Limb (tissue), 2 donors: ENCODE measurements at regions not wholly inside any gene's neighbourhood (a gene's known extent, or its start where the extent isn't known, plus 50 kb on each side); places are given as distances from the start of the nearest gene placed in this dataset.
"Not testable (repeated sequence)": the region's sequence is repeated elsewhere in the genome, so short reads cannot be mapped to it uniquely, and the experiment has no call there.

Experiments used
- DNase-seq, 2 donors: peaks; one replicate each; pipeline ENCODE4 v3.0.0-alpha.2; 2016; ENCODE audit errors: extremely low spot score in 2 of 2

DNA sequence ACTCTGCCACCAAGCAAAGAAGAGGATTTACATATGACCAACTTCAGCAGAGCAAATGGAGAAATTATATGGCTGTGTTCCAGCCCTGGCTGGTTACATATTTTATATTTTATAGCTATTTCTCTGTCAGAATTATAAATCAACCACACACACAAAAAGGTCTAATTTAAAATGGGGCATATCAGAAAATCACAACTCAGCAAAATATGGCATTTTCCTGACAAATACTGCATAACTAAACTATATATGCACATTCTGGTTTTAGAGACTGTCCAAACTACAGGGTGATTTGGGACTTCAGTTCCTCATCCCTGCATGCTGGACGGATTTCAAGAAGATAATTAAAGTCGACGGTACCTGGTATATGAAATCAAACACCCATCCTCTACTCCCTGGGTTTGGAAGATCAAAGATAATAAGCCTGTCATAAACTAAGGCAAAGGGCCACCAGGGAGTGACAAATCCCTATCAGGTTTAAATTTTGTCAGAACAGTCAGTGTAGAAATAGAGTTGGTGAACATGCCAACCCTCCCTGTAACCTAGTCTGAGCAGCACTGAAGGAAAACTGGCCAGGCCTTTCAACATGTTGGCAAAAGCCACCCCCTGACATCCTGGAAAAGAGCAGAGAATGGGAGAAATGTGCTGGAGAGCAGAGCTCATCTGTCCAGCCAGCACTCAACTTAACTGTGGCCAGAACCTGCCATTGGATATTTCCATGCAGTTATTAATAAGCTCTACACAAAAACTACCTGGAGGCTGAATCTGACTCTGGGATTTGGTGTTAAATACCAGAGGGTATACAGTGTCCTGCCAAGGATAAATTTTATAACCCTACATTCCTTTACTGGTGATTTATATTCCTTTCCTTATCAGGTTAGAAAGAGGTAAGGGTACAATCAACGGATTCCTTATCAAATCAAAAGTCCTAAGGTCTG lies 235.7 kb downstream of the ENC1 start:
- DNase-seq = no peak

DNA sequence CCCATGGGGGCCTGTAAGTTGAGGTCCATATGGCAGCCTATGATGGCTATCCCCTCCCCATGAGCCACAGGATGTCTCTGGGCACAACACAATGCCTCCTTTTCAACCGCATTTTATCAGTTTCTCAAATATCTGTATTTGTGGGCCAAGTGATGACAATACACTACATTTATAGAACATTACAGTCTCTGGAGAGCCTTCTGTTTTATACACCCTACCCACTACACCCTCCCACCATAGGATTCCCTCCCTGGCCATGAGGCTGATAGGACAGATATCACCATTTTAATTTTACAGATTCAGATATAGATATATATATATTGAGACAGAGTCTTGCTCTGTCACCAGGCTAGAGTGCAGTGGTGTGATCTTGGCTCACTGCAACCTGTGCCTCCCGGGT lies 236.8 kb downstream of the ENC1 start:
- no peak for DNase-seq

DNA sequence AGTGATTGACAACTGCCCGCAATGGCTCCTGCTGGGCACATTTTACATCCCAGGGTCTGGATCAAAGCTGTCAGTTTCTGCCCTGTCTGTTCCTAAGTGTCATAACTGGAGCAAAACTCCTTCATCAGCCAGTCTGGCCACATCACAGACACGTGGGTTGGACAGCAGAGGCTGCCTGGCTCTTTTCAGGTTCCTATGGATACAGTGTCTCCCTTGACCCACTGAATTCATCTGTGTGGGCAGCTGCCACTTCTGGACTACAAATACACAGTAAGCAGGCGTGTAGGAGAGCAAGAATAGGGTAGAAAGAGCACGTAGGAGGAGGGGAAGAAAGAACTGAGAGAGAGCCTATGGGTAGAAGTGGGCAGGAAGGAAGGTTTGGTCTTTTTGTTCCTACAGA lies 238.0 kb downstream of the ENC1 start:
- no peak for DNase-seq

DNA sequence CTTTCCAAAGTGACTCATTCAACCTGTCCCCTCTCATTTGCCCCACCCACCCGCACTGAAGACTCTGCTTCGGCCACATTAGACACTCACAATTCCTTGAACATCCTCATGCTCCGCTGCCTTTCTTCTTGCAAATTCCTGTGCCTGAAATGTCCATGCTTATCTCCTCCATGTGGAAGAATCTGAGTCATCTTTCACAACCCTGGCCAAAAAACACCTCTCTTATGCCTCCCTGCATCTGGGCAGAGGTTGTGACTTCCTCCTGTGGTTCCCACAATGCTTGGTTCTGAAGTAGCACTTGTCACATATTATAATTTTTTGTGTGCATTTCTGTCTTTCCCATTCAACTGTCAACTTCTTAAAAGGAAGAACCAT lies 238.6 kb downstream of the ENC1 start:
- DNase-seq = no peak

DNA sequence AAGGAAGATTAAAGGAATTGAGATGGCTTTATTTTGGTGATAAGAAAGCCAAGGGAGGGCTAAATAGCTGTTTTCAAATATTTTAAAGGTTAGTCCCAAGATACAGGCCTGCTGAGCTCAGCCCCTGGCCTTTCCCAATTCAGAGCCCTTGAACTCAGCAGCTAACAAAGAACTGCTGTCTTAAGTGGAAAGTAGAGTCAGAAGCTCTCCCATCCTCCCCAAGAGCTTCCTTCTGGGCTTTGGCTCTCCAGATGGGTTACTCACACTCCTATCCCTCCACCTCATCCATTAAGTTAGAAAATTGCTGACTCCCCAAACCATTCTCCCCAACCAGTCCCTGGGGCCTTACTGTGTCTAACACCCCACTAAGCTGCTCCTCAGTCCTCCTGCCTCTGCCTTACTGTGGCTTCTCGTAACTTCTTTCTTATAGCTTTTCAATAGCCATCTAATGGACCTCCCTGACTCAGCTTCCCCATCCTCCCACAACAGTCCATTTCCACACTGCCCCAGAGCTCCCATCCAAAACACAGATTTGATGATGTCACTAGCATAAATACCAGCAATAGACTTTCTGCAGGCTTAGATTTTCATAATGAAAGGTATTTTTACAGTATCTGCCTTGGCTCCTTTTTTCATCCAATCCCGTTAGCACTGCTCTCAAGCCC lies 239.1 kb downstream of the ENC1 start:
- DNase-seq = no peak

DNA sequence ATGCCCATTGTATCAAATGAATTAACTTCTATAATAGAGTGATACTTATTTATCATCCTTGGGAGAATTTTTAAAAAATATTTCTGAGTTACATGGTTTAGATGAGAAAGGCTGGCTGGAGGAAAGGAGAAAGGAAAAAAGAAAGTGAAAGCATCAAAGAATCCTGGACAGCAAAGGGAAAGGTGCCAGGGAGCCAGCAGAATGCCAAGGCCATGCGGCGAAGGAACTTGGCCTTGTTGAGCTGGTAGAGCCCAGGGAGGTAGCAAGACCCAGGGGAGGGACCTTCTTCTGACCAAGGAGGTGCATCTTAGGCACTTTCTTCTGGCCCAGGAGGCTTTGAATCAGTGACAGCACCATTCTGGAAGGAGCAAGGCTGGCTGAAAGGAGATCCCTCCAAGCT lies 240.5 kb downstream of the ENC1 start:
- DNase-seq = no peak

DNA sequence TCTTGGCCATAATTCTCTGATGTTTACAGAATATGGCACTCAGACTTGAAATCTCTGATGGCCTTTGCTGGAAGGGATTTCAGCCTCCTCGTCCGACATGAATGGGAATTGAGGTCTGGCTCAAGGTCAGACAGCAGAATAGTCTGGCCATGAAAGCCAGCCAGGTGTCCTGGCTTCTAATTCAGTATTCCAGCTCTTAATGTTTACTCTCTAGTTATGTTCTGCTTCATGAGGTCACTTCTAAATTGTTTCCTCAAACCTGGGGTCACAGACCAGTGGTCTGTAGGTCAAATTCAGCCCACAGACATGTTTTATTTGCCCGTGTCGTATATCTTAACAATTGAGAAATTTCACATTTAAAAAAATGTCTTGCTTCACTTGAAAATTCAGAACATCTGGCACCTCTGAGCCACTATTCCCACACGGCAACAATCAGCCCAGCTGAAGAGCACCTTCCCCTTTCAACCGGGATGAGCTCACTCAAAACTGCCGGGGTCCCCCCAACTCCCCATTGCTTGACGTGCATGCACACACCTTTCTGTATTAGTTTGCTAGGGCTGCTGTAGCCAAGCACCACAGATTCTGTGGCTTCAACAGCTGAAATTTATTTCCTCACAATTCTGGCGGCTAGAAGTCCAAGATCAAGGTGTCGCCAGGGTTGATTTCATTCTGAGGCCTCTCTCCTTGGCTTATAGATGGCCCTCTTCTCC lies 243.5 kb downstream of the ENC1 start:
- no peak for DNase-seq

DNA sequence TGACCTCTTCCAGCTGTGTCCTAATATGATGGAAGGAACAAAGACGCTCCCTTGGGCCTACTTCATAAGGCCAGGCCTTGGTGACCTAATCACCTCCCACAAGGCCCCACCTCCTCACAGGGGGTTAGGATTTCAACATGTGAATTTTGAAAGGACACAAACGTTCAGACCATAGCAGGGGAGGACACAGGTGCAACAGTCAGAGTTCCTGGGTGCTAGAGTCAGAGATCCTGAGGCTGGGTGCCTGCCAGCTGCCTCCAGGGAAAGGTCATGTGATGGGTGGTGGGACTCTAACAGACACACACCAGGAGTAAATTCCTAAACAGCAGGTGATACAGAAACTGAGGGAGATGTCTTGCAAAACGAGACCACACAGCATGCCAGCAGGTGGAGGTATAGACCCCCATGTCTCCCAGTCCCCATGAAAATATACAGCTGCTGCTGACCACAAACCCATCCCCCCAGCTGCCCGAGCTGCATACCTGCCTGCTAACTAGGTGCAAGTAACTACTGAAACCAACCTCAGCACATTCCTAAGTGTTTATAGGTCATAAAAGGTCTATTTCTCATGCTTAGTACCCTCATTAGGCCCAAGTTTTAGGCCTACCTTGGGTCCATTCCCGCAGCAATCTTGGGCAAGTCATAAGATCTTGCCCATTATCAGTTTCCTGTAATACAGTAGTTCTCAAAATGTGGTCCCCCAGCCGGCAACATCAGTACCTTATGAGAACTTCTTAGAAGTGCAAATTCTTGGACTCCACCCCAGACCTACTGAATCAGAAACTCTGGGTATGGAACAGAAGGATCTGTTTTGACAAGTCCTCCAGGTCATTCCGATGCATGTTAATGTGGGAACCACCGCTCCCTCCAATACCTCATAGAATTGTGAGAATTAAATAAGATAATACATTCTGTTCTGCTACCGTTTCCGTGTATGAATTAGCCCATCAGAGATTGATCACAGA lies 245.3 kb downstream of the ENC1 start:
- DNase-seq = no peak

DNA sequence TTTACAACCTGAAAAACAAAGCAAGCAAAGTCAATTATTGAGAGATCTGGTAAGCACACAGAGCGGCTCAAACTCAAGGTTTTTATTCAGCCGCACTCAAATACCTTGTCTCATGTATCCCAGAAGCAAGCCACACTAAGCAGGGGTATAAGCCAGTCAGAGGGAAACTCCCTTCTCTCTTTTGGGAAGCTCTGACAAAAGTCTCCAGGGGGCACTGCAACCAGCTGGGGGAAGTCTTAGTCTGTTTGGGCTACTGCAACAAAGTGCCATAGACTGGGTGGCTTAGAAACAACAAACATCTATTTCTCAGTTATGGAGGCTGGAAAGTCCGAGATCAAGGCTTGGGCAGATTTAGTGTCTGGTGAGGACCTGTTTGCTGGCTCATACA lies 246.0 kb downstream of the ENC1 start:
- no peak for DNase-seq

DNA sequence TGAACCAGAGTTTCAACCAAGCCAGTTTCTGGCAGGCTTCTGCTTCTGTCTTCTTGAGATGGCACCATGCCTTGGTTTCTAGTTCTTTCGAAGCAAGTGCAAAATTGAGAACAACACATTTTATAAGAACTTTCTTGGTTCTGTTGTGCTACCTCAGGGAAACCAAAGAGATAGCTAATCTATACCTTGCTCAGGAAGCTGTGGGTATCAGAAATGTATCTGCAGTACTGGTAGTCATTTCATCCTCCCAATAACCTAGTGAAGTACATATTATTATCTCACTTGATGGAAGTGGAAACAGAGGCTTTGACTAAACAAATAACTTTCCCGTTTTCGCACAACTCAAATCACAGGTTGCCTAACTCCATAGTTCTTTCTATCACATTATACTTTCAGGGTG lies 246.6 kb downstream of the ENC1 start:
- DNase-seq = no peak

DNA sequence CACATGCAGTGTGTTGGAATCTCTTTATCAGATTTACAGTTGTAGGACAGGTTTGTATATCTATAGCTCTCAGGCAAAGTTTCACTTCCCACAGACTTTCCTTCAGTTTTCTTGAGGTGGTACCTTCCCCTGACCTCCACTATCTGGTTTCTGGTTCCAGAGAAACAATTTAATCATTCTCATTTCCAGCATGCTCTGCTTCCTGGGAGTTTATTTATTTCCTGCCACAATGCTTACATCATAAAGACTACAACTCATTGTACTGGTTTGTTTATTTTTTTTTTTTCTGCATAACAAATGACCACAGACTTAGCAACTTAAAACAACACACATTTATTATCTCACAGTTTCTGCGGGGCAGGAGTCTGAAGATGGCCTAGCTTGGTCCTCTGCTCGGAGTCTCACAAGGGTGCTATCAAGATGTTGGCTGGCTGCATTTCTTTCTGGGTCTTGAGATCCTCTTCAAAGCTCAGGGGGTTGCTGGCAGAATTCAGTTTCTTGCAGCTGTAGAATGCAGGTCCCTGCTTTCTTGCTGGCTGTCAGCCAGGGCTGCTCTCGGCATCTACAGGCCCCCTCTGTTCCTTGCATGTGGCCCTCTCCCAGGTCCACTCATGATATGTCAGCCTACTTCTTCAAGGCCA lies 247.7 kb downstream of the ENC1 start:
- no peak for DNase-seq

DNA sequence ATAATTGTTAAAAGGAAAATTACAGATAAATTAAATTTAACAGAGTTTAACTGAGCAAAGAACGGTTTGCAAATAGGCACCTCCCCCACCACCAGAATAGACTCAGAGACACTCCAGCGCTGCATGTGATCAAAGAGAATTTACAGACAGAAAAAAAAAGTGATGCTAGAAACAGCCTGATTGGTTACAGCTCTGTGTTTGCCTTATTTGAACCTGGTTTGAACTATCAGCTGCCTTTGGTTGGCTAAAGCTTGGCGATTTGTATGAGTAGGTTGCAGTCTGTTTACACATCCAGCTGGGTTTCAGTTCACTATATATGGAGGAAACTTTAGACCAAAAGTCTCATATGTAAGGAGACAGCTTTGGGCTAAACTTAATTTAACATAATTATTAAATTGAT lies 249.1 kb downstream of the ENC1 start:
- DNase-seq = no peak

DNA sequence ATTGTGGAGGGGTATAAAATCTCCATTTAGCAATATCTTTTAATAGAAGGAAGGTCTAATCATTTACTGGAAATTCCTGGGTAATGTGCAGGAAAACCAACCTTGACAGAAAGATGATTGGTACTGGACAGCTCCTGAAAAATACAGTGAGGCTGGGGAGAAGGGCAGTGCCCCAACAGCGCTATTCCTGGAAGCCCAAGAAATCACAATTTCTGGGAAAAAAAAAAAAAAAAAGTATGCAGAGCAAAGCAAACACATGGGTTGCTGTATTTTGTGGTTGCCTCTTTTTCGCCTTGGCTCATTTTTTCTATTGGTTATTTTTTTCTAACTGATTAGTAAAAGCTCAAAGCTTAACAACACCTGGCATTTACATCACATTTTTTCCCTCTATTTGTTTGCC lies 249.7 kb downstream of the ENC1 start:
- DNase-seq = no peak

DNA sequence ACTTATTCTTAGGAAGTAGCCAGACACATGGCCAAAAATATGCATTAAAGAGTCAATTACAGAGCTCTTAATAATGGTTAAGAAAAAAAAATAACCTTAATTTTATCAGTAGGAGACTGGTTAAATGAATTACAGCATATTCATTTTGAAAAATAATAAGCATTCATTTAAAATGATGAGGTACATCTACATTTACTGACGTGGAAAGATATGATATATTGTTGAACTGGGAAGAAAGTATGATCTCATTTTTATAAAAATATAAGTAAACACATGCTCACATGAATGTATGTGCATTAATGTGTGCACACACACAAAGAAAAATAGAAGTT lies 250.3 kb downstream of the ENC1 start:
- DNase-seq = no peak

DNA sequence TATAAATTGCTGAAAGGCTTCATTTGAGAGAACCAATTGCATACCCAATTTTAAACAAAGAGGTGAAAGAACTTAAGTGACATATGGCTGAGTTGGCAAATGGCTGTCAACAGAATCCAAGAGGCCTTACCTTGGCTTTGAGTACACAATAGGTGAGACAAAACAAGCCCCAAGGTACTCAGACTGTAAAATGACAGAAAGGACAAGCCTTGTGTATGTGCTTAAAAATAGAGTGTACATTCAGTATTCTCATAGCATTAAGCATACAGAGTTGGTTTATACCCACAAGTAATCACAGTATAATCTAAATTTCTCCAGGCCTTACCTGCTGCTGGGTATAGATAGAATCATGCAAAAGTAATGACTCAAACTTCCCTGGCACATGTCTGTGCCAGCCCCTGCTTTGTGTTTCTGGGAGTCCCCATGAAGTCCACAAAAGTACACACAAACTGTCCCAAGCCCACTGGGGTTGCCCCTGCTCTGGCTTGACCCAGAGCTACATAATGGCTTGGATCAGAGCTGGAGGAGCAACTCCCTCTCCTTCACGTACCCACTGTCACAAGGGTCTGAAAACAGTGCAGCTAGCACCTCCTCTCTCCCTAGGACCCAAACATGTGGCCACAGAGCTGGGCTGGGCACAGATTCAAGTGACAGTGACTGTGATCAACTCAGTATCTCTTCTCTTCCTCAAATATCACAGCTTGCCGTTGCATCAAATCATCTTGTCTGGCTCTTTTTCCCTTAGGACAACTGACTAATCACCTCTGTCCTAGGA lies 250.8 kb downstream of the ENC1 start:
- no peak for DNase-seq

DNA sequence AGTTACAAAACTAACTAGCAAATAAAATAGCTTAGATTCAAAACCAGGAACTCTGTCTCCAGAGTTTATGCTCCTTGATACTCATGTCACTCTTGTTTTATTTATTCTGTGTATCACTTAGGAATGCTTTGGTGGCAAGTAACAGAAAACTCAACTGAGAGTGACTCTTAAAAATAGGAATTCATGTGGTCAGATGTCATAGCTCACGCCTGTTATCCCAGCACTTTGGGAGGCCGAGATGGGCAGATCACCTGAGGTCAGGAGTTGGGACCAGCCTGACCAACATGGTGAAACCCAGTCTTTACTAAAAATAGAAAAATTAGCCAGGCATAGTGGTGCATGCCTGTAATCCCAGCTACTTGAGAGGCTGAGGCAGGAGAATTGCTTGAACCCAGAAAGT lies 252.1 kb downstream of the ENC1 start:
- not testable (repeated sequence) for DNase-seq

DNA sequence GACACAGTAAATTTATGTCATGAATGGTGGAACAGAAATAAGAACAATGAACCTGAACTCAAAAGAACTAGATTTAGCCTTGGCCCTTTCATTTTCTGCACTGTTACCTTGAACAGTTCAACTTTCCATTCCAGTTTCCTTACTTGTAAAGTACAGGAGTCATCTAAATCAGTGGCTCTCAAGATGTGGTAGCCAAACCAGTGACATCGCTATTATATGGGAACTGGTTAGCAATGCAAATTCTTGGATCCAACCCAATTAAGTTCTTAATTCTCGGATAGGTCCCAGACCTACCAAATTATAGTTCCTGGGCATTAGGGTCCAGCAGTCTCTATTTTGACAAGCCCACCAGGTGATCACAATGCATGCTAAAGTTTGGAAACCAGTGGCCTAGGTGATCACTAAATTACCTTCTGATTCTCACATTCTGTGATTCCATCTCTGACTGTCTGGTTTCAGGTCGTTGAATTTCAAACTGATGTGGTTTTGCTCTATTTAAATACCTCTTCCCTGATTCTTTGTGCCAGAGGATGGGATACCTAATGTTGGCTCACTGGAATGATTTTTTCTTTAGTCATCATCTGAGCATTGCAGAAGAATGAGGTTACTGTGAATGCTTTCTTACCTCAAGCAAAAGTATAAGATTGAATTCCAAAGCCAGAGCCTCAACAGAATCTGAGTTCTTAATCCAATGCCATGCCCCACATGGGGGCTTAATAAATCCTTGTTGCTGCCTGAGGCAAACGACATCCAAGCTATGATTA lies 253.8 kb downstream of the ENC1 start:
- no peak for DNase-seq

DNA sequence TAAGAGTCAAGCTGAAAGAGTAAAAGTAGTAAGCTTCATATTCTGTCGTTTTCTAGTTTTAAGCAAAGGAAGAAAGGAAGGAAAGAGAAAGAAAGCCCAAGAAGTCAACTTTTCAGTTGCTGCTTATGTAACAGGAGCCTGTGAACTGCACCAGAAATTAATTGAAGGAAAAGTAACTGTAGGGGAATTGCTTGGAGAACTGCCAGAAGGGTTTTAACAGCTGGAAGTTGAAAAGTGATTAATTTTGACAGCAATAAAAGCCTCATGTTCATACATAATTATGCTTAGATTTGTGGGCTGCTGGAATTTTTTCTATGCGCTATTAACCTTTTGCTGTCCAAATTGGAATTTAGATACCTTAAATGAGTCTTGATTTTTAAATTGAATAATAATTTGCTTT lies 255.7 kb downstream of the ENC1 start:
- peak in 1 of 2 donors; percentile 64 for DNase-seq

DNA sequence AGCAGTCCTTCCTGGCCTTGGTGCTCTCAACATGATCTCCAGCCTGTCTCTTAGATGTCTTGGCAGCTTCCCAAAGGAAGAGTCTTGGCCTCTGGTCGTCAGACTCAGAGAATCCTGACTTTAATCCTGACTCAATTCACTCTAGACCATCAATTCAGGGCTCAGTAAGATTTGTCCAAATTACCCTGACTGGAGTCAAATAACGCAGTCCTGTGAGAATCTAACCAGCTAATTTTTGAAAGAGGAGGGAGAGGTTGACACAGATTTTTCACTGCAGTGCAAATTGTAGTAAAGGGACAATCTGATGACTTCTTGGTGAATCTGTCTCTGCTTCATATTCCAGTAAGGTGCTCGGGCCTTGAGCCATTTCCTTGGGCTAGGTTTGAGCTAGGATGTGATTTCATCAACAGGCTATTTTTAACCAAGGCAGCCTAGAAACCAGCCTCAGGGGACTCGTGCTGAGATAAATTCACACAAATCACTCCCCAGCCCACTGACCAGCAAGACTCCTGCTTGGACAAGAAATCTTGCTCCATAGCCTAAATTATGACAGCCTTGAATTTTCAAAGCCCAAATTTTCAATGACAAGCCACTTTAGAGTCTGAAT lies 257.4 kb downstream of the ENC1 start:
- peak; percentile 47 to 53 for DNase-seq
